ENCODE measurements at regions not wholly inside any gene's neighbourhood (a gene's known extent, or its start where the extent isn't known, plus 50 kb on each side); places are given as distances from the start of the nearest gene placed in this dataset.

GRCh38 chr12:42932936-42933335 is 343.4 kb upstream of the PRICKLE1 start (continued):
- TF ChIP-seq ZNF687 (IDR thresholded peaks at IDR 0.05) (no peak), KAT2A (conservative IDR thresholded peaks at IDR 0.05; ENCODE audit: control insufficient read depth, low read depth, low read length) (no peak), JUND (IDR thresholded peaks at IDR 0.05; ENCODE audit: low read depth, low read length) (no peak), POU2F2 (IDR thresholded peaks at IDR 0.05; ENCODE audit: borderline replicate concordance, low read depth, low read length) (no peak), MYB (IDR thresholded peaks at IDR 0.05; ENCODE audit: borderline replicate concordance, low read depth, low read length) (no peak), HDAC2 (IDR thresholded peaks at IDR 0.05) (no peak), RBBP5 (conservative IDR thresholded peaks at IDR 0.05) (no peak), TCF3 (IDR thresholded peaks at IDR 0.05; ENCODE audit: borderline replicate concordance, insufficient read depth, low read depth, low read length) (no peak), TCF12 (IDR thresholded peaks at IDR 0.05; ENCODE audit: low read depth, low read length) (no peak), MLLT1 (IDR thresholded peaks at IDR 0.05) (no peak), NR2C1 (IDR thresholded peaks at IDR 0.05) (no peak), TBL1XR1 (IDR thresholded peaks at IDR 0.05; ENCODE audit: low read depth, low read length) (no peak), SMC3 (IDR thresholded peaks at IDR 0.05; ENCODE audit: borderline replicate concordance, low read length) (no peak)

All from GM12878 (cell line).